ENCODE measurements at regions not wholly inside any gene's neighbourhood (a gene's known extent, or its start where the extent isn't known, plus 50 kb on each side); places are given as distances from the start of the nearest gene placed in this dataset.

- Histone ChIP-seq H3K4me3 (ENCODE audit: low read length in 3 of 3) (no peak overlapping the region), H3K27me3 (ENCODE audit: control insufficient read depth, insufficient read depth, low read length) (no peaks in the 10 kb centered on the region), H3K4me1 (ENCODE audit: control insufficient read depth in 2 of 3, insufficient read depth in 2 of 3, low read depth in 1 of 3, low read length in 3 of 3) (no peaks in the 10 kb centered on the region), H3K9me3 (ENCODE audit: control insufficient read depth in 2 of 3, insufficient read depth in 1 of 3, low read length in 3 of 3) (no peaks in the 10 kb centered on the region), H3K27ac (ENCODE audit: low read depth in 2 of 2, low read length in 2 of 2) (no peak overlapping the region), H3K9ac (ENCODE audit: low read length in 3 of 3) (no peak overlapping the region), H3K36me3 (ENCODE audit: control insufficient read depth in 2 of 3, insufficient read depth in 3 of 3, low read length in 3 of 3) (no peaks in the 10 kb centered on the region)
- FAIRE-seq = no peak
- no peak for DNase-seq
- no peak for TF ChIP-seq CTCF (IDR thresholded peaks at IDR 0.05; ENCODE audit: borderline replicate concordance, extremely low read depth, insufficient read depth)
- intact Hi-C loops (cut with DNase I) = no loop called here
Measured at GRCh38 chr1:83520797-83521196, 478.1 kb downstream of the TTLL7 start.

- Histone ChIP-seq H3K27ac (ENCODE audit: low read depth in 2 of 2, low read length in 2 of 2) (no peak overlapping the region), H3K36me3 (ENCODE audit: control insufficient read depth in 2 of 3, insufficient read depth in 3 of 3, low read length in 3 of 3) (no peaks in the 10 kb centered on the region), H3K9me3 (ENCODE audit: control insufficient read depth in 2 of 3, insufficient read depth in 1 of 3, low read length in 3 of 3) (no peaks in the 10 kb centered on the region), H3K4me1 (ENCODE audit: control insufficient read depth in 2 of 3, insufficient read depth in 2 of 3, low read depth in 1 of 3, low read length in 3 of 3) (peaks cover 0 to 1% (median 0%) of the 10 kb centered on the region in 3 donors), H3K4me3 (ENCODE audit: low read length in 3 of 3) (no peak overlapping the region), H3K9ac (ENCODE audit: low read length in 3 of 3) (no peak overlapping the region), H3K27me3 (ENCODE audit: control insufficient read depth, insufficient read depth, low read length) (no peaks in the 10 kb centered on the region)
- DNase-seq (no peak), FAIRE-seq (no peak)
- intact Hi-C loops (cut with DNase I) = no loop called here
- TF ChIP-seq CTCF (IDR thresholded peaks at IDR 0.05; ENCODE audit: borderline replicate concordance, extremely low read depth, insufficient read depth) = no peak
Measured at GRCh38 chr1:83516369-83516768, 482.6 kb downstream of the TTLL7 start.

GRCh38 chr1:83515578-83516154 is 483.3 kb downstream of the TTLL7 start:
- Histone ChIP-seq H3K4me3 (ENCODE audit: low read length in 3 of 3) (no peak overlapping the region), H3K36me3 (ENCODE audit: control insufficient read depth in 2 of 3, insufficient read depth in 3 of 3, low read length in 3 of 3) (no peaks in the 10 kb centered on the region), H3K27me3 (ENCODE audit: control insufficient read depth, insufficient read depth, low read length) (no peaks in the 10 kb centered on the region), H3K9me3 (ENCODE audit: control insufficient read depth in 2 of 3, insufficient read depth in 1 of 3, low read length in 3 of 3) (no peaks in the 10 kb centered on the region), H3K4me1 (ENCODE audit: control insufficient read depth in 2 of 3, insufficient read depth in 2 of 3, low read depth in 1 of 3, low read length in 3 of 3) (peaks cover 0 to 2% (median 0%) of the 10 kb centered on the region in 3 donors), H3K9ac (ENCODE audit: low read length in 3 of 3) (no peak overlapping the region), H3K27ac (ENCODE audit: low read depth in 2 of 2, low read length in 2 of 2) (no peak overlapping the region)
- no peak for TF ChIP-seq CTCF (IDR thresholded peaks at IDR 0.05; ENCODE audit: borderline replicate concordance, extremely low read depth, insufficient read depth)
- intact Hi-C loops (cut with DNase I) = no loop called here
- no peak for FAIRE-seq
- no peak for DNase-seq
